Activated CD8-positive, alpha-beta memory T cell treated with anti-CD3 and anti-CD28 coated beads, Interleukin-2, amount 10 ng/mL, durations not matched to agents 7 days and 5 days (primary cell): ENCODE measurements at regions not wholly inside any gene's neighbourhood (a gene's known extent, or its start where the extent isn't known, plus 50 kb on each side); places are given as distances from the start of the nearest gene placed in this dataset.
"Not testable (repeated sequence)": the region's sequence is repeated elsewhere in the genome, so short reads cannot be mapped to it uniquely, and the experiment has no call there.

Experiments used
- ATAC-seq: fragments of 150-1000 bp; cut with Tn5 transposase; one replicate; pipeline ENCODE4 v1.10.0; 2021; ENCODE audit warnings: moderate library complexity
- CTCF ChIA-PET: fragments of 350-600 bp; sonication (Branson Sonifier 250); formaldehyde crosslinking; loops from one replicate; lab custom pipeline; 2021; ENCODE audit warnings: antibody characterized with exemption; lab: Charles Lee
- DNase-seq: peaks from one replicate; pipeline ENCODE4 v3.0.0-alpha.2; 2020
- H3K27ac Mint-ChIP-seq: one replicate; pipeline ENCODE4 v1.8.0; 2021; ENCODE audit warnings: mild to moderate bottlenecking, mixed read lengths
- H3K27me3 Mint-ChIP-seq: one replicate; pipeline ENCODE4 v1.8.0; 2021; ENCODE audit warnings: mixed read lengths
- H3K36me3 Mint-ChIP-seq: one replicate; pipeline ENCODE4 v1.8.0; 2021; ENCODE audit warnings: mild to moderate bottlenecking, mixed read lengths
- H3K4me1 Mint-ChIP-seq: one replicate; pipeline ENCODE4 v1.8.0; 2021; ENCODE audit warnings: mixed read lengths
- H3K4me3 Mint-ChIP-seq: one replicate; pipeline ENCODE4 v1.8.0; 2021; ENCODE audit warnings: mild to moderate bottlenecking, moderate library complexity, mixed read lengths
- H3K9me3 Mint-ChIP-seq: one replicate; pipeline ENCODE4 v1.8.0; 2022; ENCODE audit warnings: low read depth, mixed read lengths

GRCh38 chr9:1531424-1531823 lies 481.3 kb downstream of the DMRT2 start:
- H3K9me3 Mint-ChIP-seq: no peaks in the 10 kb centered on the region
- no peak overlapping the region for H3K4me3 Mint-ChIP-seq
- H3K27me3 Mint-ChIP-seq: no peaks in the 10 kb centered on the region
- H3K27ac Mint-ChIP-seq: no peak overlapping the region
- H3K36me3 Mint-ChIP-seq: no peaks in the 10 kb centered on the region
- CTCF ChIA-PET: no interaction called here
- peaks cover 7% of the 10 kb centered on the region for H3K4me1 Mint-ChIP-seq
- ATAC-seq: no peak
- no peak for DNase-seq

GRCh38 chr9:1532171-1532570 lies 482.0 kb downstream of the DMRT2 start:
- Mint-ChIP-seq H3K36me3 (no peaks in the 10 kb centered on the region), H3K27me3 (no peaks in the 10 kb centered on the region), H3K4me3 (no peak overlapping the region), H3K4me1 (peaks cover 8% of the 10 kb centered on the region), H3K9me3 (no peaks in the 10 kb centered on the region), H3K27ac (no peak overlapping the region)
- ATAC-seq (no peak), DNase-seq (no peak)
- CTCF ChIA-PET: interaction anchor here (0.9 kb wide), 1 partner anchor 24 kb away, joined by 3 read pairs; no protein-coding TSS in a partner anchor

- no peak overlapping the region for H3K4me3 Mint-ChIP-seq
- no peak for ATAC-seq
- no peak overlapping the region for H3K27ac Mint-ChIP-seq
- CTCF ChIA-PET: no interaction called here
- DNase-seq: no peak
- peaks cover 8% of the 10 kb centered on the region for H3K4me1 Mint-ChIP-seq
- H3K27me3 Mint-ChIP-seq: no peaks in the 10 kb centered on the region
- H3K9me3 Mint-ChIP-seq: peaks cover 3% of the 10 kb centered on the region
- H3K36me3 Mint-ChIP-seq: no peaks in the 10 kb centered on the region
Observed at GRCh38 chr9:1535051-1535450, 480.1 kb upstream of the SMARCA2 start.

GRCh38 chr9:1535599-1535998 lies 479.5 kb upstream of the SMARCA2 start:
- no peak overlapping the region for H3K4me3 Mint-ChIP-seq
- DNase-seq (no peak), ATAC-seq (no peak)
- no peak overlapping the region for H3K27ac Mint-ChIP-seq
- H3K36me3 Mint-ChIP-seq: no peaks in the 10 kb centered on the region
- CTCF ChIA-PET: no interaction called here
- peaks cover 8% of the 10 kb centered on the region for H3K4me1 Mint-ChIP-seq
- peaks cover 3% of the 10 kb centered on the region for H3K9me3 Mint-ChIP-seq
- no peaks in the 10 kb centered on the region for H3K27me3 Mint-ChIP-seq

- H3K36me3 Mint-ChIP-seq: no peaks in the 10 kb centered on the region
- H3K27ac Mint-ChIP-seq: no peak overlapping the region
- ATAC-seq: no peak
- DNase-seq: no peak
- H3K9me3 Mint-ChIP-seq: peaks cover 3% of the 10 kb centered on the region
- H3K27me3 Mint-ChIP-seq: no peaks in the 10 kb centered on the region
- peaks cover 8% of the 10 kb centered on the region for H3K4me1 Mint-ChIP-seq
- CTCF ChIA-PET: no interaction called here
- no peak overlapping the region for H3K4me3 Mint-ChIP-seq
Observed at GRCh38 chr9:1536522-1537170, 478.5 kb upstream of the SMARCA2 start.

GRCh38 chr9:1538301-1538700 lies 476.8 kb upstream of the SMARCA2 start:
- Mint-ChIP-seq H3K36me3 (no peaks in the 10 kb centered on the region), H3K4me3 (no peak overlapping the region), H3K27me3 (no peaks in the 10 kb centered on the region), H3K9me3 (peaks cover 3% of the 10 kb centered on the region), H3K27ac (no peak overlapping the region), H3K4me1 (peaks cover 8% of the 10 kb centered on the region)
- ATAC-seq: no peak
- CTCF ChIA-PET: no interaction called here
- DNase-seq: no peak

- CTCF ChIA-PET: no interaction called here
- Mint-ChIP-seq H3K4me3 (no peak overlapping the region), H3K27ac (no peak overlapping the region), H3K27me3 (no peaks in the 10 kb centered on the region), H3K4me1 (peaks cover 8% of the 10 kb centered on the region), H3K36me3 (no peaks in the 10 kb centered on the region), H3K9me3 (peaks cover 3% of the 10 kb centered on the region)
- ATAC-seq (no peak), DNase-seq (no peak)
Observed at GRCh38 chr9:1539216-1539615, 475.9 kb upstream of the SMARCA2 start.

- Mint-ChIP-seq H3K9me3 (peaks cover 3% of the 10 kb centered on the region), H3K36me3 (no peaks in the 10 kb centered on the region), H3K4me1 (no peaks in the 10 kb centered on the region), H3K27me3 (peaks cover 2% of the 10 kb centered on the region), H3K4me3 (no peak overlapping the region), H3K27ac (no peak overlapping the region)
- DNase-seq (no peak), ATAC-seq (no peak)
- CTCF ChIA-PET: no interaction called here
Observed at GRCh38 chr9:1550636-1551035, 464.5 kb upstream of the SMARCA2 start.

GRCh38 chr9:1554081-1555035 lies 460.8 kb upstream of the SMARCA2 start:
- peaks cover 2% of the 10 kb centered on the region for H3K9me3 Mint-ChIP-seq
- ATAC-seq (no peak), DNase-seq (no peak)
- H3K4me1 Mint-ChIP-seq: no peaks in the 10 kb centered on the region
- H3K27me3 Mint-ChIP-seq: peaks cover 2% of the 10 kb centered on the region
- H3K27ac Mint-ChIP-seq: no peak overlapping the region
- no peaks in the 10 kb centered on the region for H3K36me3 Mint-ChIP-seq
- no peak overlapping the region for H3K4me3 Mint-ChIP-seq
- CTCF ChIA-PET: no interaction called here

- CTCF ChIA-PET, H3K27ac Mint-ChIP-seq, H3K36me3 Mint-ChIP-seq, H3K4me1 Mint-ChIP-seq, H3K27me3 Mint-ChIP-seq, ATAC-seq, H3K9me3 Mint-ChIP-seq, DNase-seq, H3K4me3 Mint-ChIP-seq: not testable (repeated sequence)
Observed at GRCh38 chr9:1558666-1559065, 456.5 kb upstream of the SMARCA2 start.

- H3K27ac Mint-ChIP-seq: no peak overlapping the region
- peaks cover 6% of the 10 kb centered on the region for H3K9me3 Mint-ChIP-seq
- ATAC-seq (no peak), DNase-seq (no peak)
- H3K27me3 Mint-ChIP-seq: no peaks in the 10 kb centered on the region
- H3K36me3 Mint-ChIP-seq: no peaks in the 10 kb centered on the region
- CTCF ChIA-PET: no interaction called here
- no peak overlapping the region for H3K4me3 Mint-ChIP-seq
- H3K4me1 Mint-ChIP-seq: no peaks in the 10 kb centered on the region
Observed at GRCh38 chr9:1575939-1576338, 439.2 kb upstream of the SMARCA2 start.

GRCh38 chr9:1580215-1580614 lies 434.9 kb upstream of the SMARCA2 start:
- CTCF ChIA-PET: no interaction called here
- H3K27me3 Mint-ChIP-seq: no peaks in the 10 kb centered on the region

GRCh38 chr9:1581926-1582325 lies 433.2 kb upstream of the SMARCA2 start:
- Mint-ChIP-seq H3K36me3 (no peaks in the 10 kb centered on the region), H3K4me3 (no peak overlapping the region), H3K27me3 (no peaks in the 10 kb centered on the region), H3K27ac (no peak overlapping the region), H3K9me3 (no peaks in the 10 kb centered on the region), H3K4me1 (no peaks in the 10 kb centered on the region)
- CTCF ChIA-PET: no interaction called here
- ATAC-seq (no peak), DNase-seq (no peak)

More at GRCh38 chr9:1580215-1580614, 434.9 kb upstream of the SMARCA2 start:
- H3K36me3 Mint-ChIP-seq: no peaks in the 10 kb centered on the region
- no peak overlapping the region for H3K4me3 Mint-ChIP-seq
- peaks cover under 1% of the 10 kb centered on the region for H3K9me3 Mint-ChIP-seq
- H3K27ac Mint-ChIP-seq: no peak overlapping the region
- H3K4me1 Mint-ChIP-seq: no peaks in the 10 kb centered on the region
- DNase-seq (no peak), ATAC-seq (no peak)

- Mint-ChIP-seq H3K4me1 (no peaks in the 10 kb centered on the region), H3K4me3 (no peak overlapping the region), H3K9me3 (peaks cover 2% of the 10 kb centered on the region), H3K27ac (no peak overlapping the region), H3K27me3 (no peaks in the 10 kb centered on the region), H3K36me3 (no peaks in the 10 kb centered on the region)
- DNase-seq (no peak), ATAC-seq (no peak)
- CTCF ChIA-PET: no interaction called here
Observed at GRCh38 chr9:1591310-1591709, 423.8 kb upstream of the SMARCA2 start.
